Cardiac muscle cell (in vitro differentiated cells and primary cell): ENCODE measurements at regions not wholly inside any gene's neighbourhood (a gene's known extent, or its start where the extent isn't known, plus 50 kb on each side); places are given as distances from the start of the nearest gene placed in this dataset.

ENCODE experiments used
- DNase-seq, 2 donors: peaks; one replicate each; pipeline versions ENCODE4 v3.0.0 to v3.0.0-alpha.2; 2010 to 2017; ENCODE audit warnings: low read depth in 1 of 2, low spot score in 1 of 2
- H3K27ac ChIP-seq: fragments of 200-600 bp; sonication (generic); 2 replicates; pipeline ENCODE4 v1.5.1; 2016
- H3K27me3 ChIP-seq: fragments of 200-600 bp; sonication (generic); 2 replicates; pipeline ENCODE4 v1.6.0; 2016; ENCODE audit warnings: control low read depth
- H3K36me3 ChIP-seq: fragments of 200-600 bp; sonication (generic); 2 replicates; pipeline ENCODE4 v1.5.1; 2016; ENCODE audit warnings: control low read depth
- H3K4me1 ChIP-seq: fragments of 200-600 bp; sonication (generic); 2 replicates; pipeline ENCODE4 v1.8.1; 2017; ENCODE audit warnings: low read depth, mild to moderate bottlenecking, mixed run types
- H3K4me3 ChIP-seq: fragments of 200-600 bp; sonication (generic); 2 replicates; pipeline ENCODE4 v1.5.1; 2016; ENCODE audit warnings: mild to moderate bottlenecking
- H3K9me3 ChIP-seq: fragments of 200-600 bp; sonication (generic); 2 replicates; pipeline ENCODE4 v1.5.1; 2017; ENCODE audit warnings: low read depth, mild to moderate bottlenecking, control low read depth
- TF ChIP-seq, protein P1 (sequence below): IDR thresholded peaks from 2 replicates; pipeline ENCODE4 v1.5.1; 2012; ENCODE audit warnings: low read depth, mild to moderate bottlenecking, low read length

DNA sequence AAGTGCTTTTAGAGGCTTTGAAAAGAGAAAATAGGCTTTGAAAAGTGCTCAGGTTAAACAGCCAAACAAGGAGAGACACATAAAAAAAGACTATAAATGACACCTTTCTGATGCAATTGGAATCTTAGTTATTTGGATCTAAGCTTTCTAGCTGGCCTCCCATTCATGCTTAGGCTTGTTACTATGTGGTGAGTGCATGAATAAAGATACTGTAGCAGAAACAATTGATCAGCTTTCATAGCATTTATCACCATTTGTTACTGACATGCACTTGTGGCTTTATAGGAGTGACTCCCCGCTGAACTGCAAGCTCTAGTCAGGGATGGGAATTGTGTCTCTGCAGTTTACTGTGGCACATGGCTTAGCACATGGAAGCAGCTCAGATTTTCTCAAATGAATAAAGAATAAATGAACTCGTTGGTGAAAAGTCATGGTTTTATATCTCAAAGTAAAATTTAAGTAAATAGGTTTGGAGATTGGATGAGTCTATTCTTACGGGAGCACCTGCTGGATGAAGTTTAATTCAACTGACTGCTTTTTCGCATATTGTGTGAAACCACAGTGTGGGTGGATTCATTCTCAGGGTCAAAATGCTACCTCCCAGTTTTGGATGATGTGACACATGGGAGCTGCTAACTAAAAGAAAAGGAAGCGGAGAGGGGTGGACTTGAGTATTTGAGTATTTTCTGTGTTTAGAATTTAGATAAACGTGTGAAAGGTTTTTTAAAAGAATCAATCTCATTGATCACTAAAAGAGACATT, 91.1 kb upstream of the NOL4 start:
- no peak overlapping the region for H3K27ac ChIP-seq
- TF ChIP-seq, protein P1, sequence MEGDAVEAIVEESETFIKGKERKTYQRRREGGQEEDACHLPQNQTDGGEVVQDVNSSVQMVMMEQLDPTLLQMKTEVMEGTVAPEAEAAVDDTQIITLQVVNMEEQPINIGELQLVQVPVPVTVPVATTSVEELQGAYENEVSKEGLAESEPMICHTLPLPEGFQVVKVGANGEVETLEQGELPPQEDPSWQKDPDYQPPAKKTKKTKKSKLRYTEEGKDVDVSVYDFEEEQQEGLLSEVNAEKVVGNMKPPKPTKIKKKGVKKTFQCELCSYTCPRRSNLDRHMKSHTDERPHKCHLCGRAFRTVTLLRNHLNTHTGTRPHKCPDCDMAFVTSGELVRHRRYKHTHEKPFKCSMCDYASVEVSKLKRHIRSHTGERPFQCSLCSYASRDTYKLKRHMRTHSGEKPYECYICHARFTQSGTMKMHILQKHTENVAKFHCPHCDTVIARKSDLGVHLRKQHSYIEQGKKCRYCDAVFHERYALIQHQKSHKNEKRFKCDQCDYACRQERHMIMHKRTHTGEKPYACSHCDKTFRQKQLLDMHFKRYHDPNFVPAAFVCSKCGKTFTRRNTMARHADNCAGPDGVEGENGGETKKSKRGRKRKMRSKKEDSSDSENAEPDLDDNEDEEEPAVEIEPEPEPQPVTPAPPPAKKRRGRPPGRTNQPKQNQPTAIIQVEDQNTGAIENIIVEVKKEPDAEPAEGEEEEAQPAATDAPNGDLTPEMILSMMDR: no peak

DNA sequence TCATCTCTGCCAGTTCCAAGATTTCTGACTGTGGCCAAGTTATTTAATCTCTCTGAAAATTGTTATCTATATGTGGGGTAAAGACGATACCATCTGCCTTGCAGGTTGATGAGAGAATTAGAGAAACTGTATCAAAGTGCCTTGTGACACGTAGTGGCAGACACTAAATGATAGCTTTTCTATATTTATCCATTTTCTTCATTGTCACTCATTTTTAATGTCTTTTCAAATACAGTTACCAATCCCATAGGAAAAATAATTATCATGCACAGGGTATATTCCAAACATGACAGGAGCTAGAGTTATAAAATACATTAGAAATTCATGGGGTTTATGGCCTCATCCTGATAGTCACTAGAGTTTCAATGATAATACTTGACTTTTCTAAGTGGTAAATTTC, 95.6 kb upstream of the NOL4 start:
- TF ChIP-seq, protein P1: no peak
- no peaks in the 10 kb centered on the region for H3K9me3 ChIP-seq

More for the DNA sequence above, 91.1 kb upstream of the NOL4 start:
- Histone ChIP-seq H3K9me3 (no peaks in the 10 kb centered on the region), H3K4me1 (peaks cover 18% of the 10 kb centered on the region), H3K36me3 (no peaks in the 10 kb centered on the region), H3K4me3 (no peak overlapping the region), H3K27me3 (no peaks in the 10 kb centered on the region)
- no peak for DNase-seq

DNA sequence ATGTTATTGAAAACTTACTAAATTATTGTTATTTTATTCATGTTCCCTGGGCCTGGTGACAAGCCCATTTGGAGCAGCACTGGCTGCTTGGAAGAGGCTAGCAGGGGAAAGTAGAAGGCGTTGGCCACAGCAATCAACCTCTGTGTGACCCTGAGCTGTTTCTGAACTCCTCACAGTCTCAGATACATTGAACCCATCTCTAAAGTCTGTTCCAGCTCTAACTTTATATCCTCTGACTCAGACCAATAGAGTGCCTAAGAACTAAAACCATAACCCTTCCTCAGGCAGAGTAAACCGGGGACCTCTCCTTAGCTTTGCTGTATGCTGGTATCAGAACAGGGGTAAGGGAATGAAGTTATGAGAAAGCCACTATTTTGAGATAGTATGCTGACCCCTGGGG, 96.4 kb upstream of the NOL4 start:
- H3K36me3 ChIP-seq: no peaks in the 10 kb centered on the region
- H3K27me3 ChIP-seq: no peaks in the 10 kb centered on the region
- H3K4me3 ChIP-seq: no peak overlapping the region
- H3K27ac ChIP-seq: no peak overlapping the region
- no peaks in the 10 kb centered on the region for H3K9me3 ChIP-seq
- no peak for DNase-seq
- H3K4me1 ChIP-seq: peaks cover 18% of the 10 kb centered on the region
- TF ChIP-seq, protein P1: no peak

More for the DNA sequence above, 95.6 kb upstream of the NOL4 start:
- Histone ChIP-seq H3K4me1 (peaks cover 18% of the 10 kb centered on the region), H3K4me3 (no peak overlapping the region), H3K27ac (no peak overlapping the region), H3K36me3 (no peaks in the 10 kb centered on the region), H3K27me3 (no peaks in the 10 kb centered on the region)
- no peak for DNase-seq

DNA sequence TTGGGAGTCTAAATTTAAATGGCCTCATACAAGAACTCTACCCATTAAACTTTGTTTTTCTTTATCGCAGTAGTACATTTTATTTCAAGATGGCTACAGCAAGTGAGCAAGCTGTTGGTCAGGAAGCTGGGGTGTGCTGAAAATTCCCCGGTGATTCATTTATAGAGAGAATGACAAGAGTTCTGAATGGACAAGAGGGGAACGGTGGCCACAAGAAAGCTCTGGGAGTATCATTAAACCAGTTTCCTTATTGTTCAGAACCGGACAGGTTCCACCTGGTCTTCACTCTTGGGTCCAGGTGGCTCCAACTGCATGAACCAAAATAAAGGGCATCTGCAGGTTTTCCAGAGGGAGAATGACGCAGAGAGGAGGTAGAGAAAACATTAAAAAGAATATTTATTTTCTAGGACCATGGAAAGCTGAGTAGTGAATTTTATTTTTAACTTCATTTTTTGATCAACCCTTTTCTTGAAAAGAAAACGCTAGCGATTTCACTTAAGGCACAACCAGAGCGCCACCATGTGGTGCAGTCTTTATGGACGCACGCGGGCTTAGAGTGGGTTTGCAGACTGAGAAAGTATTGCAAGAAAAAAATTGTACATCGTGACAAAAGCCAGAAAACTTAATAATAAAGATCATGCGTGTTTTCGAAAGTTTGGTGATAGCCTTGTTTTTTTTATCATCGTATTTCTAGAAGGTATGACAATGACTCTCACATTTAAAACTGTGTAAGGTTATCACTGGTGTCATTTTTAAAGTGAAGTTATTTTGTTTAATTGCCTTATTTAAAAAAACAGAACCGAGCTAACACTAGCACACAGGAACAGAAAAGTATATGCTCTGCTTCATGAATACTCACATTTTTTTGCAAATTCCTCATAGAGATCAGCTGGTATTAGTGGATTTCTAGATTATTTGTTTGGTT, 97.9 kb upstream of the NOL4 start:
- peak; percentile 61 to 85 for DNase-seq
- TF ChIP-seq, protein P1: peak; percentile 66
- H3K27me3 ChIP-seq: no peaks in the 10 kb centered on the region
- no peak overlapping the region for H3K4me3 ChIP-seq
- H3K27ac ChIP-seq: no peak overlapping the region
- H3K9me3 ChIP-seq: no peaks in the 10 kb centered on the region
- peaks cover 9% of the 10 kb centered on the region for H3K4me1 ChIP-seq
- H3K36me3 ChIP-seq: no peaks in the 10 kb centered on the region

DNA sequence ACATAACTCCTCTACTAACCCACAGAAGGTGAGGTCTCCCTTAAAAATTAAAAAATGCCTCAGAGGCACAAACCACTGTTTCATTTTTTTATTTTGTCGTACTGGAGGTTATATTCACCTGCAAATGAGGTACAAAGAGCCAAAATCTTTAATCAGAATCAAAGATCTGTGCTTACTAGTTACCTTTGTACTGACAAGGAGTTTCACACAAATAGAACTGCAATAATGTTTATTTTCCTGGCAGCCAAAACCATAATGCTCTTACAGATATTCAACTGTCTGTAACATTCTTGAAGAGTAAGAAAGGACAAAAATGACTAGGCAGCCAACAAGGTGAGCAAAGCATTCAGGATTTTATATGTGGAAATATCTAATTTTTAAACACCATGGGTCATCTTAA, 105.1 kb upstream of the NOL4 start:
- Histone ChIP-seq H3K27ac (no peak overlapping the region), H3K36me3 (no peaks in the 10 kb centered on the region), H3K27me3 (no peaks in the 10 kb centered on the region), H3K4me1 (no peaks in the 10 kb centered on the region), H3K9me3 (no peaks in the 10 kb centered on the region), H3K4me3 (no peak overlapping the region)
- TF ChIP-seq, protein P1: no peak
- DNase-seq: no peak
